ENCODE measurements at regions not wholly inside any gene's neighbourhood (a gene's known extent, or its start where the extent isn't known, plus 50 kb on each side); places are given as distances from the start of the nearest gene placed in this dataset.

DNA sequence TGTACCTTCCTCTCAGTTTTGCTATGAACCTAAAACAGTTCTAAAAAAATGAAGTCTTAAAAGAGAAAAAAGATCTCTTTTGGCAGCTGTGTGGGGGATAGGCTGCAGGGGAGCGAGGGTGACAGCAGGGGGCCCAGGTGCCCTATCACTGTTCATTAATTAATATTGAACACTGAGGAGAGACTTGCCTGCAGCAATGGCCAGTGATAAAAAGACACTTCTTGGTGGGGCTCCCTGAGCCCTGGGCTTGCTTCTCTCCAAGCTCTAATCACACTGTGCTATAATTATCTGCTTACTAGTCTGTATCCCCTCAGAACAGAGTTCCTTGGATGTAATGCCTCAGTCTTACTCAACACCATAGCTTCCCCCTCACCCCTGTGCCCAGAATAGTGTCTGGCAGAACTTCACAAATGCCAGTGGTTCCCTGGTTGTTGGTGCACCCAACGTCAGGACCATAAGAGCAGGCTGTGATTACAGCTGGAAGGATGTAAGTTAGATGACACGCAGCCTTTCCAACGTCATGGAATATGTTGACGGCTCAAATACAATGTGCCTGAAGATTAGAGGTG is 52.0 kb upstream of the IRX6 start:
- no peak for DNase-seq (ENCODE audit: low spot score)

DNA sequence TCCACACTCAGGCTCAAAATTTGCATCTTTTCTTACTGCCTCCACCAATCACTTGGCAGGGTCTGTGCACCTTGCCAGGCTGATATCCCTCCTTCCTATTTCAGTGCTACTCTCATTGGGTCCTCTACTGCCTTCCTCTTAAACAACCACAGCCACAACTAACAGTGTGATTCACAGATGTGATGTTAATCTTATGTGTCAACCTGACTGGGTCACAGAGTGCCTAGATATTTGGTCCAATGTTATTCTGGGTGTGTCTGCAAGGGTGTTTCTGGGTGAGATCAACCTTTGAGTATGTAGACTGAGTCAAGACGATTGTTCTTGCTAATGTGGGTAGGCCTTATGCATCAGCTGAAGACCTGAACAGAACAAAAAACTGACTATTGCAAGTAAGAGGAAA is 51.3 kb upstream of the IRX6 start:
- no peak for DNase-seq (ENCODE audit: low spot score)

DNA sequence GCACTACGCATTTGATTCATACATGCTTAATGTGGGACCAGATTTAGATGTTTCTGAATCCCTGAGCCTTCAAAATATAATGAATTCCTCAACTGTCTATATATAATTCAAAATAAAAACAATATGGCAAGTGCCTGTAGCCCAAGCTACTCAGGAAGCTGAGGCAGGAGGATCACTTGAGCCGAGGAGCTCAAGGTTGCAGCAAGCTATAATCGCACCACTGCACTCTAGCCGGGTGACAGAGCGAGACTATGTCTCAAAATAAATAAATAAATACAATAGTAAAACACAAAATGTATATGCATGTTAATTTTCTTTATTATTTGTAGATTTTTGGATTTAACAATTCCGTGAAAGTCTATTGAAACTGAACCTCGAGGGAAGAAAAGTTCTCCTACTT is 50.6 kb upstream of the IRX6 start:
- DNase-seq (ENCODE audit: low spot score), result no peak

DNA sequence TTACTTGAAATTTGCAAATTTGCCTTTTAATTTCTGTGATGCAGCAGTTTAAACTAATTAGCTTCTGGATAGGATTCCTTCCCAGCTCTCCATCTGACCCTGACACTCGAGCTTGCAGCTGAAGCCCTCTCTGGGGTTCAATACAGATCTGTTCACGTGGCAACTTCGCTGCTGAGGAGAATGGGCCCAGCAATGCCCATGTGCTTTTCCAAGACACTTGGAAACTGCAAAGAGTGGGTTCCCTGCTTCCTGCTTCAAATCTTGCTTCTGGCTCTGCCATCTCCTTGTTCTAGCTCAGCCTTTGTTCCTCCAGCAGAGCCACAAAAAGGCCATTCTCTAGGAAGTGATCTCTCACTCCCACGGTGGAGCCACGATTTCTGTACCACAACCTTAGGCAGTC is 50.0 kb upstream of the IRX6 start:
- no peak for DNase-seq (ENCODE audit: low spot score)

Measured in HuH-7.5 (cell line).